Middle frontal gyrus (tissue), 1 donor: ENCODE measurements at regions not wholly inside any gene's neighbourhood (a gene's known extent, or its start where the extent isn't known, plus 50 kb on each side); places are given as distances from the start of the nearest gene placed in this dataset.
"Not testable (repeated sequence)": the region's sequence is repeated elsewhere in the genome, so short reads cannot be mapped to it uniquely, and the experiment has no call there.

ENCODE experiments used
- DNase-seq: peaks from one replicate; pipeline ENCODE4 v3.0.0-alpha.2; 2015; ENCODE audit warnings: low spot score; ENCODE audit errors: extremely low spot score

DNA sequence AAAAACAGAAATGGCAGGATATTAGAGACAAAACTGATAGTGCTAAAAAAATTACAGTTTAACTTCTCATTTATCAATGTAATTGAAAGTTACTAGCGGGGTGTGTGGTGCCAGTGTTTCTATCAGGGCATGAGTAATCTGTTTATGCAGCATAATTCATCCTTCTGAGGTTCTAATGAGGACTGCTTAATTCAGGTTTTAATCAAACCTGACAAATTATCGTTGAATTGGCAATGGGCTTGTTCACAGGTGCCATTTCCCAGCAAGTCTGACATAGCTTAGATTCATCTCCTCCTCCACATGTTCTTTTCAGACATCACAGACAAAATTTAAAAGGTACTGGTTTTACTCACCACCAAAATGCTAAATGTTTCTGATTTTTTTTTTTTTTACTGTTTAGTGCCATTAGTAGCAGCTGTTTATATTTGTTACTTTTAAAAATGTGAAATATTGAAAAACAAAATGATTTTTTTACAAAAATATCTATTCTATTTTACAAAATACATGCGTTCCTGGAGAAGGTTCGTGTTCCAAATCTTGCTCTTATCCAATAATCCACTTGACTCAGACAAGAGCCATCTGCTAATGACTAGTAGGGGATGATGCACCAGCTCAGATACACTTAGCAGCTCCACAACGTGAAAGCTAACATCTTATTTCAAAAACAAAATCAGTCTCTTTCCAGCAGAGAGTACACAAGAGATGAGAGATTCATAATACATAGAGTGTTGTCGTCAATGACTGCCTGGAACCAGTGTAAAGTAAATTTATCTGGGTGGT lies 447.7 kb upstream of the DPPA4 start:
- no peak for DNase-seq

DNA sequence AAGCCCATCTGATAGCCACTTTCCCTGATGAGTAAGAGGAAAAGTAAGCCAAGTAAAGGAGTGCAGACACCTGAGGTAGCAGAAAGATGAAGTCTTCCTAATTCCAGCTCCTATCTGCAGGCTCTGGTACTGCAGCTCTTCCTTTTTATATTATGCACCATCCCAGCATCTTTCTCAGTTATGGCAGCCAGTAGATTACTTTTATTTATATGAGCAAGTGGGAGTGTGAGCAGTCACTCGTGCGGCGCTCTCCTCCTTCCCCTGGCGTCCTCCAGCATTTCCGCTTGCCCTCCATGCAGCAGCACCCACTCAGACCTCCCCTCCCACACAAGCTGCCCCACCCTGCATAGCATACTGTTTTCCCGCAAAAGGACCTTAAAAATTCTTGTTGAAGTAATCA lies 465.9 kb upstream of the DPPA4 start:
- no peak for DNase-seq

- no peak for DNase-seq
Observed at GRCh38 chr3:109804697-109805096, 467.4 kb upstream of the DPPA4 start.

DNA sequence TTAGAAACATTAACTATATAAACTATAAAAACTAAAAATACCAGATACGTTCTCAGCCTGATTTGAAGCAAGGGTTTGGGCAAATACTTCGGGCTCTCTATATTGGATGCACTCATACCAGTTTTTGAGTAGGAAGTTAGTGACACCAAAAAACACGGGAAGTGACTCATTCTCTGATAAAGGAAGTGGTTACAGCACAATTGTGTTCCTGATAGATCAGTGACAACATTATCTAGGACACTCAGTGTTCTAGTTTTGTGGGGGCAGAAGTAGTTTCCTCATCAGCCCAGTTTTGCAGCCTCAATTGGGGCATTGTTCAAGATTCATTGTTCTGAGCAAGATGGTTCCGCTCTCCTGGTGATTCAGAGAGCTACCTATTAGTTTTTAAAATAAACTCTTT lies 469.6 kb upstream of the DPPA4 start:
- DNase-seq = no peak

- DNase-seq = no peak
Observed at GRCh38 chr3:109809513-109809912, 472.2 kb upstream of the DPPA4 start.

- DNase-seq = no peak
Observed at GRCh38 chr3:109818081-109818480, 480.7 kb upstream of the DPPA4 start.

- DNase-seq = no peak
Observed at GRCh38 chr3:109819734-109820133, 482.4 kb upstream of the DPPA4 start.

DNA sequence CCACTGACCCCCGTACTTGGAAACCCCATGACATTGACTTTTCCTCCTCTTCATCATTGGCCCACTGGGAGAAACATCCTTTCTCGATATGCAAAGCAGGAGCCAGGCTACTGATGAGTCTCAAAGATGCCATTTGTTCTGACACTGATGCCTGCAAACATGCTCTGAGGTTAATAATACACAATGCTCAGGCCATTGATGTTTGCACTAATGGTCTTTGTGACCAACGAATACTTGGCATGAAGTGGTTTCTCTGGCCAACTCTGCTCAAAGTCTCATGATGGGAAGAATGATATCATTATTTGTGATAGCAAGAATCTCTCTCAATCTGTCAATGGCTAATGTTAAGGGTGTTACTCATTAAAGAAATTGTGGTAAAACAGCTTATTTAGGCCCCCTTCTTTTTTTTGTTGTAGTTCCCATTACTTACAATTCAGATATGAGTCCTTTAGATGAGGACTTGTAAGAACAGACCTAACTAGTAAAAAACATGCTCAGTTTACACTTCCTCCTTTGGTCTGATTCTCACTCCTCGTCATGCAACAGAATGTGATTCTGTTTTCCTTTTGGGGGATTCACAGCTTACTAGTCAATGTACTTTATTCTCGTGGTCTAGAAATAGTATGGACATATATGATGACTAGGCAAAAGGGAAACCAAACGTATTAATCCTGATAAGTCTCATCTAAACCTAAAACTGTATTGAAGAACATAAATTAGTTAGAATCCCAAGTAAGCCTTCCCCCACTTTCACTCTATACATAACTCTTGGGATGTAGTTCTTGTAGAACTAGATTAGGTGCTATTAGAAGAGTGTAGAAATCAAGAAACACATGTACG lies 488.8 kb upstream of the DPPA4 start:
- no peak for DNase-seq

GRCh38 chr3:109831403-109831802 lies 494.1 kb upstream of the DPPA4 start:
- DNase-seq = no peak

- DNase-seq = no peak
Observed at GRCh38 chr3:109835958-109836357, 498.6 kb upstream of the DPPA4 start.

- DNase-seq = no peak
Observed at GRCh38 chr3:109851854-109852253, 514.5 kb upstream of the DPPA4 start.

- no peak for DNase-seq
Observed at GRCh38 chr3:109852283-109852682, 514.9 kb upstream of the DPPA4 start.

DNA sequence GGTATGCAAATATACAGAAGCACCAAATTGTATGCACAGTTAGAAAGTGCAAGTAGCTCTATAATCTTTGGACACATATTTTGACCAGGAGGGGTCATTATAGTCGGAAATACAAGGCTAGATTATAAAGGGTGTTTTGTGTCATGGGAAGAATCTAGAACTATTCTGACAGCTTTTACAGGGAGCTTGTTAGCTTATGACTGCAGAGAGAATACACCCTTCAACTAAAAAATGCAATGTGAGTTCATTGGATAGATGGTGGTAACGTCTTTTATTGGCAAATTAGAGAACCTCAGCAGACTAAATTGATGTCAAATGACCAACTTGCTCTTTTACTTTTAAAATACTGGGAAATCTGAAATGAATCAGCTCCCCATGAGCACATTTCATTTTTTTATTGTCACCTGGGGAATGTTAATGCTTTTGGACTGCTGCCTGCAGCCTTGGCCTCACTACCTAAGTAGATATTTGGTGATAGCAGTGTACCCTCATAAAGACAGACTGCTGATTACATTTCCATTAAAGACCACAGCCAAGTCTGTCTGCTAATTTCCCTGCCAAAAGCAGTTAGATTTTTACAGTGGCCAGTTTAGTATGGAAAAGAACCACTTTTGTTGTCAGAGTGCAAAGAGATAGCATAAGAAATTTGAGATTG lies 515.9 kb upstream of the DPPA4 start:
- DNase-seq = no peak

DNA sequence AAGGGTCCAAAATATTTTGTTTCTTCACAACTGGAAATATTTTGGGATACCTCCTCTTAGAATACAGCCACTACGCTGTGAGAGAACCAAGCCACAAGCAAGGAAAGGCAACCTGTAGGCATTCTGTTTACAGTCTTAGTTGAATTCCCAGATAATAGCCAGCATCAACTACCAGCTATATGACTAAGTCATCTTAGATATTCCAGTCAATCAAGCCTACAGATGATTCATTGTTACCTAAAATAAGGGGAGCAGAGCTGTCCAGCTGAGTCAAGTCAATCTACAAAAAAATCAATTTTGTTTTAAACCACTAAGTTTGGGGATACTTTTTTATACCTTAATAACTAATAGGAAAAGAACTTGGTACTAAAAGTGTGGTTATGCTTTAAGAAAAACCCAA lies 526.4 kb upstream of the DPPA4 start:
- DNase-seq = no peak

GRCh38 chr3:109864452-109864851 lies 527.1 kb upstream of the DPPA4 start:
- DNase-seq = no peak

- peak; percentile 28 for DNase-seq
Observed at GRCh38 chr3:109869586-109869985, 532.2 kb upstream of the DPPA4 start.

GRCh38 chr3:109874896-109875708 lies 537.8 kb upstream of the DPPA4 start:
- DNase-seq = no peak

- not testable (repeated sequence) for DNase-seq
Observed at GRCh38 chr3:109877616-109878015, 540.3 kb upstream of the DPPA4 start.

GRCh38 chr3:109882144-109882543 lies 544.8 kb upstream of the DPPA4 start:
- no peak for DNase-seq

- no peak for DNase-seq
Observed at GRCh38 chr3:109887293-109887692, 549.9 kb upstream of the DPPA4 start.

DNA sequence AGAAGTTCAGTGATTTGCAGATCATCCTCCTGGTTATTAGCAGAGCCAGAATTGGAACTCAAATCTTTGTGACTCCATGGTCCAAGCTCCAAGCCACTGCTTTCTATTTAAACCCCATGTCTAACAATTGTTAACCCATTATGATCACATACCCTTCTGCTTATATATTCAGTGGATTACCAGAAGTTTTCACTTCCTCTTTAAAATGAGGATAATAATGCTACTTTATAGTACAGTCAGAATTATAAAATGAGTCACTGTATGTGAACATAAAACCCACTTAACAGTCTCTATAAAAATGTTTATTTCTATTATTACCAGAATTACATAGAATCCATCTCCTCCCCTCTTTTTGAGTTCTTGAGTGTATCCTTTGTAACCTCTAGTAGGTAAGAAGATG lies 550.7 kb upstream of the DPPA4 start:
- DNase-seq = no peak
